ENCODE measurements at regions not wholly inside any gene's neighbourhood (a gene's known extent, or its start where the extent isn't known, plus 50 kb on each side); places are given as distances from the start of the nearest gene placed in this dataset.

DNA sequence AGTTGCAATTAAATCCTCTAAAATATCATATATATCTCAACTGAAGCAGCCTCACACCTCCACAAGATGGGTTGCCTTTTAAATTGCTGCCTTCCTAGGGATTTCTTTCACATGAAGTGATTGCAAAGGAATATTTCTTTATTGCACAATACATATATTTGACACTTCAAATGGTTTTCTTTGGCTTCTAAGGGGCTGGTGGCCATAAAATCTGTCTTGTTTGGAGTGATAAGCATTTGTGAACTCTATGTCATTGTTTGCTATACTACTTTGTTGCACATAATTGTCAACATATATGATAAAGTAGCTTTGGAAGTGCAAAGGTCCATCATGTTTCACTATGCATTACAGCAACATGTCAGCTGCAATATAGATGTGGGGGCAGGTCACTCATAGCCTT is 2380.9 kb downstream of the PCDH9 start:
- no peaks in the 10 kb centered on the region for H3K36me3 ChIP-seq (ENCODE audit: control insufficient read depth in 2 of 2, extremely low read depth in 1 of 2, insufficient read depth in 2 of 2, low read length in 2 of 2)
- FAIRE-seq (no peak), DNase-seq (ENCODE audit: low read depth, low spot score) (no peak)
- H3K4me1 ChIP-seq (ENCODE audit: control insufficient read depth, extremely low read depth, insufficient read depth, low read length) = no peaks in the 10 kb centered on the region
- TF ChIP-seq POLR2A (IDR thresholded peaks at IDR 0.05; ENCODE audit: low read depth, low read length) = no peak
- no peak for TF ChIP-seq FOS (IDR thresholded peaks at IDR 0.05; ENCODE audit: borderline replicate concordance, insufficient read depth, low read length)
- TF ChIP-seq, protein P1, sequence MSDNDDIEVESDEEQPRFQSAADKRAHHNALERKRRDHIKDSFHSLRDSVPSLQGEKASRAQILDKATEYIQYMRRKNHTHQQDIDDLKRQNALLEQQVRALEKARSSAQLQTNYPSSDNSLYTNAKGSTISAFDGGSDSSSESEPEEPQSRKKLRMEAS (IDR thresholded peaks at IDR 0.05; ENCODE audit: insufficient read depth, insufficient read length) = no peak
- no peak for TF ChIP-seq POLR2AphosphoS5 (IDR thresholded peaks at IDR 0.05; ENCODE audit: insufficient read depth, low read depth, low read length)
- no peak for TF ChIP-seq JUN (IDR thresholded peaks at IDR 0.05; ENCODE audit: borderline replicate concordance, insufficient read depth, insufficient read length, low read depth)
- TF ChIP-seq, protein P2, sequence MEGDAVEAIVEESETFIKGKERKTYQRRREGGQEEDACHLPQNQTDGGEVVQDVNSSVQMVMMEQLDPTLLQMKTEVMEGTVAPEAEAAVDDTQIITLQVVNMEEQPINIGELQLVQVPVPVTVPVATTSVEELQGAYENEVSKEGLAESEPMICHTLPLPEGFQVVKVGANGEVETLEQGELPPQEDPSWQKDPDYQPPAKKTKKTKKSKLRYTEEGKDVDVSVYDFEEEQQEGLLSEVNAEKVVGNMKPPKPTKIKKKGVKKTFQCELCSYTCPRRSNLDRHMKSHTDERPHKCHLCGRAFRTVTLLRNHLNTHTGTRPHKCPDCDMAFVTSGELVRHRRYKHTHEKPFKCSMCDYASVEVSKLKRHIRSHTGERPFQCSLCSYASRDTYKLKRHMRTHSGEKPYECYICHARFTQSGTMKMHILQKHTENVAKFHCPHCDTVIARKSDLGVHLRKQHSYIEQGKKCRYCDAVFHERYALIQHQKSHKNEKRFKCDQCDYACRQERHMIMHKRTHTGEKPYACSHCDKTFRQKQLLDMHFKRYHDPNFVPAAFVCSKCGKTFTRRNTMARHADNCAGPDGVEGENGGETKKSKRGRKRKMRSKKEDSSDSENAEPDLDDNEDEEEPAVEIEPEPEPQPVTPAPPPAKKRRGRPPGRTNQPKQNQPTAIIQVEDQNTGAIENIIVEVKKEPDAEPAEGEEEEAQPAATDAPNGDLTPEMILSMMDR (IDR thresholded peaks at IDR 0.05; ENCODE audit: extremely low read depth in 1 of 2, insufficient read depth in 1 of 2, low read depth in 1 of 2, low read length in 2 of 2) = no peak
- TF ChIP-seq GATA2 (IDR thresholded peaks at IDR 0.05; ENCODE audit: insufficient read depth, insufficient read length, low read depth, low read length) = no peak
- TF ChIP-seq EZH2 (IDR thresholded peaks at IDR 0.05; ENCODE audit: borderline replicate concordance, low read depth, low read length, severe bottlenecking) = no peak
- TF ChIP-seq MYC (IDR thresholded peaks at IDR 0.05; ENCODE audit: low read depth, low read length) = no peak
- H2AFZ ChIP-seq (ENCODE audit: low read depth, low read length) = no peak overlapping the region
- H3K27me3 ChIP-seq (ENCODE audit: control insufficient read depth in 2 of 2, insufficient read depth in 2 of 2, low read length in 2 of 2) = no peaks in the 10 kb centered on the region
- CTCF ChIA-PET = interaction anchor here (0.6 kb wide), 1 partner anchor 9 kb away, joined by 3 read pairs; no protein-coding TSS in a partner anchor
- POLR2A ChIA-PET = no interaction called here
- dilution Hi-C loops (cut with MboI; ENCODE audit: extremely low pct_ligation_motif_present, low sequenced_read_pairs) = no loop called here
- H3K79me2 ChIP-seq (ENCODE audit: control insufficient read depth, insufficient read depth, low read length) = no peaks in the 10 kb centered on the region
- no peaks in the 10 kb centered on the region for H3K9me1 ChIP-seq (replicated peaks; ENCODE audit: control insufficient read depth, extremely low read depth, insufficient read depth, low read length)
- no peaks in the 10 kb centered on the region for H3K9me3 ChIP-seq (replicated peaks; ENCODE audit: control insufficient read depth, insufficient read depth, low read length)
- no peak overlapping the region for H3K4me3 ChIP-seq (replicated peaks in 1 of 3; ENCODE audit: insufficient read depth in 1 of 3, low read depth in 1 of 3, low read length in 3 of 3)
- H3K27ac ChIP-seq (ENCODE audit: insufficient read depth, low read depth, low read length) = no peak overlapping the region
- intact Hi-C loops (cut with micrococcal nuclease) = no loop called here
- H3K4me2 ChIP-seq (ENCODE audit: insufficient read depth, low read length) = no peak overlapping the region
- no TSS peak for BruUV-seq (replicated peaks)
- no peaks in the 10 kb centered on the region for H4K20me1 ChIP-seq (replicated peaks; ENCODE audit: control insufficient read depth, extremely low read depth, insufficient read depth, low read length)
- no peak overlapping the region for H3K9ac ChIP-seq (replicated peaks; ENCODE audit: extremely low read depth, insufficient read depth, low read length)

All from endothelial cell of umbilical vein (primary cell).